RWPE1 (cell line): ENCODE measurements at regions not wholly inside any gene's neighbourhood (a gene's known extent, or its start where the extent isn't known, plus 50 kb on each side); places are given as distances from the start of the nearest gene placed in this dataset.
A peak's percentile ranks its signal among the peaks of the same experiment; 100 is the strongest.

ENCODE experiments used
- CTCF ChIA-PET: fragments of 350-600 bp; sonication (Branson Sonifier 250); formaldehyde crosslinking; extraction: SDS; loops from one replicate; lab custom pipeline; 2021; lab: Yijun Ruan, JAX
- POLR2A ChIA-PET: fragments of 400-600 bp; formaldehyde crosslinking; extraction: SDS; loops from one replicate; lab custom pipeline; 2020; ENCODE audit warnings: antibody characterized with exemption; ENCODE audit not compliant: low non-redundant PET; lab: Yijun Ruan, JAX
- DNase-seq: peaks from one replicate; pipeline ENCODE4 v3.0.0; 2012; ENCODE audit warnings: low spot score
- H3K27ac ChIP-seq: fragments of 450-650 bp; 2 replicates; pipeline ENCODE4 v1.5.1; 2017
- TF ChIP-seq, protein P1 (sequence below): fragments of 450-650 bp; conservative IDR thresholded peaks from 2 replicates; pipeline ENCODE4 v1.5.1; 2017; ENCODE audit warnings: low read depth, mild to moderate bottlenecking

DNA sequence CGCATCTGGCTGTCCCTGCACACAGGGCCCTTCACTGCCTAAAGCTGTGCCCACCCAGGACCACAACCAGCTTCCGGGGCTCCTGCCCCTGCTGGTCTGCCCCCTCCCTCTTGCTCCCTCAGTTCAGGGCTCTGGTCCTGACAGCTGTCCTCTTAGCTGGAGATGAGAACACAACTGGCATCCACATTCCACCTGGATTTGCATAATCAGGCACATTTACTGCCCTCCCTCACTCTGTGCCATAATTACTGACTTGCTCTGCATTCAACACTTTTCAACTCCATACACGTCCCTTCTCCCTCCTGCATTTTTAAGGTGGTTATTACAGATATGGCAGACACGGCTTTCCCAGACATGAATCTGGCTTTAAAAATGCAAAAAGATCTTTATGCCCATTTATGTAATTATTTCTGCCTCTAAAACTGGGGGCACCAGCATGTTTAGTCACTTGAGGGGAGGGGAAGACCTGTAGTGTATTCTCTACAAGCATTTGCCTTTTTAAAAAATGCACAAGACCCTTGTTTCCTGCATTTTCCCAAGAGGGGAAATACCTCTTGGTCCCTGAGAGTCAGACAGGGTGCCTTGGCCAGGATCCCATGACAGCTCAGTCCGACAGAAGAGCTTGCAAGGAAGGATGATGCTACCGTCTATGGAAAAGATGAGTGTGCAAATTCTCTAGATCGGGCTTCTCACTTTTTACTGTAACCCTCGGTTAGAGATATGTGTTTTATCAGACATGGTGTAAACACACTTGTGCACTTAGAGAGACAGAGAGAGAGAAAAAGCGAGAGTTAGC lies 401.8 kb downstream of the PREX1 start:
- ChIA-PET CTCF (interaction anchor here (2.0 kb wide), 1 partner anchor 194 kb away, joined by 8 read pairs; no protein-coding TSS in a partner anchor), POLR2A (interaction anchor here (0.6 kb wide), 1 partner anchor 149 kb away, joined by 3 read pairs; no protein-coding TSS in a partner anchor)
- DNase-seq = no peak
- TF ChIP-seq, protein P1, sequence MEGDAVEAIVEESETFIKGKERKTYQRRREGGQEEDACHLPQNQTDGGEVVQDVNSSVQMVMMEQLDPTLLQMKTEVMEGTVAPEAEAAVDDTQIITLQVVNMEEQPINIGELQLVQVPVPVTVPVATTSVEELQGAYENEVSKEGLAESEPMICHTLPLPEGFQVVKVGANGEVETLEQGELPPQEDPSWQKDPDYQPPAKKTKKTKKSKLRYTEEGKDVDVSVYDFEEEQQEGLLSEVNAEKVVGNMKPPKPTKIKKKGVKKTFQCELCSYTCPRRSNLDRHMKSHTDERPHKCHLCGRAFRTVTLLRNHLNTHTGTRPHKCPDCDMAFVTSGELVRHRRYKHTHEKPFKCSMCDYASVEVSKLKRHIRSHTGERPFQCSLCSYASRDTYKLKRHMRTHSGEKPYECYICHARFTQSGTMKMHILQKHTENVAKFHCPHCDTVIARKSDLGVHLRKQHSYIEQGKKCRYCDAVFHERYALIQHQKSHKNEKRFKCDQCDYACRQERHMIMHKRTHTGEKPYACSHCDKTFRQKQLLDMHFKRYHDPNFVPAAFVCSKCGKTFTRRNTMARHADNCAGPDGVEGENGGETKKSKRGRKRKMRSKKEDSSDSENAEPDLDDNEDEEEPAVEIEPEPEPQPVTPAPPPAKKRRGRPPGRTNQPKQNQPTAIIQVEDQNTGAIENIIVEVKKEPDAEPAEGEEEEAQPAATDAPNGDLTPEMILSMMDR = no peak
- H3K27ac ChIP-seq = no peak overlapping the region

DNA sequence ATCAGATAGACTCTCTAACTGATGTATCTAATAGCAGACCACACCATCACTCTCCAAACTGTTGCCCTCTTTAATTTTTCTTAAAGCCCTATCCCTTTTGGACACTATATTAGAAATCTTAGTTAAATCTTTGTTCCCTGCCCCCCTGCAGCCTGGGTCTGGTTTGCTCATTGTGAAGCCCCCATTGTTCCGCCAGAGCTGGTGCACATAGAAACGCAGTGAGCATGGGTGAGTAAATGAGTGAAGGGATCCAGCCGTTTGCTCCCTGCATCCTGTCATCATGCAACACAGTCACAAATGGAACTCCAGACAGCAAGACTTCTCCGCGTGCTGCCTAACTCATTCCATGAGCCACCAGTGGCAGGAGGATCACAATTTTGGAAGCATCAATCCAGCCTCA lies 402.5 kb downstream of the PREX1 start:
- POLR2A ChIA-PET = no interaction called here
- TF ChIP-seq, protein P1 = no peak
- CTCF ChIA-PET = interaction anchor here (2.0 to 2.2 kb wide), 2 partner anchors 195 kb away, joined by 8 to 34 read pairs; no protein-coding TSS in a partner anchor
- DNase-seq = no peak
- no peak overlapping the region for H3K27ac ChIP-seq

DNA sequence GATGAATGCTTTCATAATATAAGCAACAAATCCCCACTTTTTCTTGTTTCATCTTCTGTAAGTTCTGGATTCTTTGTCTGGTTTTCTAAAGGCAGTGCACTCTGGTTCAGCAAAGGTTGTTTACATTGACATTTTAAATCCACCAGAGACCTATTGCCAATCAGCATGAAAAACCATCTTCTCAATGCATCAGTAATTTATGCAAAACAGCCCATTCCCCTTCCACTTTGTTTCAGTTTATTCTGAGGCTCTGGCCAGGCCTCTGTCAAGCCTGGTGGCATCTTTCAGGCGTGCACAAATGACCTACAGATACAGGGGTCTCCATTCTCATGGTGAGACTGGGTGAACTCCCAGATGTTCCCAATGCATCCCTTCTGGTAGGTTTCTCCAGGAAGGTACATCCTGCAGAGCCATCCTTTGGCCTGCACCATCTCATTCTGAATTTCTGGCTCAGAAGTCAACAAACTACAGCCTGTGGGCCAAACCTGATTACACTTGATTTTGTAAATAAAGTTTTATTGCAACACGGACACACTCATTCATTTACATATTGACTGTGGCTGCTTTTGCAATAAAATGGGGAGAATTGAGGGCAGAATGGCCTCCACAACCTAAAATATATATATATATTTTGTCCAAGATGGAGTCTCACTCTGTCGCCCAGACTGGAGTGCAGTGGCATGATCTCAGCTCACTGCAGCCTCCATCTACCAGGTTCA lies 405.4 kb downstream of the PREX1 start:
- H3K27ac ChIP-seq = no peak overlapping the region
- TF ChIP-seq, protein P1 = no peak
- ChIA-PET POLR2A (no interaction called here), CTCF (interaction anchor here (0.5 to 5.4 kb wide), 3 partner anchors 12 to 1175 kb away, joined by 3 to 45 read pairs (median 3); no protein-coding TSS in a partner anchor)
- no peak for DNase-seq

- TF ChIP-seq, protein P1 = no peak; the same call in 1 of the 2 replicates
- CTCF ChIA-PET = interaction anchor here (0.5 to 5.4 kb wide), 6 partner anchors 12 to 1174 kb away, joined by 3 to 45 read pairs (median 3); no protein-coding TSS in a partner anchor
- POLR2A ChIA-PET = no interaction called here
- peak; percentile 27 for DNase-seq
- no peak overlapping the region for H3K27ac ChIP-seq
Observed at GRCh38 chr20:48421547-48421946, 406.3 kb downstream of the PREX1 start.

- TF ChIP-seq, protein P1 = no peak
- H3K27ac ChIP-seq = no peak overlapping the region
- no peak for DNase-seq
- ChIA-PET POLR2A (no interaction called here), CTCF (interaction anchor here (0.6 to 5.4 kb wide), 4 partner anchors 11 to 201 kb away, joined by 3 to 45 read pairs (median 4); no protein-coding TSS in a partner anchor)
Observed at GRCh38 chr20:48420176-48420575, 407.6 kb downstream of the PREX1 start.

DNA sequence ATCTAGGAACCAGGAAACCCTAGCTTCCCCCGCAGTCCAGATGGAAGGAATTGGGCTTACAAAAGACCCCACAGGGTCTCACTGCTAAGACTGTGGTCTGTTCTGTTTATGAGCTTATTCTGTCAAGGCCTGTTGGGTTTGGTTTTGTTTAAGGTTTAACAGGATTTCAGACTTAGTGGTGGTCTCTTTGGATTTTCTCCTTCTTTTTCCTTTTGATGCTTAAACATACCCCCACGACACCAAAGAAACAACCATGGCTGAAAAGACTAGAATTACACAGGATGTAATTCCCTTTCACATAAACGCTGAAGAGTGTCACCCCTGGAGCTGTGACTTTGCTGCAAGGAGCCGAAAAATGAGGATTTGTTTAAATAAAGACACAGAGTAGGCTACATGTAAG lies 408.6 kb downstream of the PREX1 start:
- DNase-seq = no peak
- TF ChIP-seq, protein P1 = no peak
- POLR2A ChIA-PET = no interaction called here
- no peak overlapping the region for H3K27ac ChIP-seq
- CTCF ChIA-PET = interaction anchor here (0.6 to 5.4 kb wide), 5 partner anchors 15 to 660 kb away, joined by 3 to 45 read pairs (median 4); no protein-coding TSS in a partner anchor
